DND-41 (cell line): ENCODE measurements at regions not wholly inside any gene's neighbourhood (a gene's known extent, or its start where the extent isn't known, plus 50 kb on each side); places are given as distances from the start of the nearest gene placed in this dataset.

Experiments
- ATAC-seq: fragments of 200-7000 bp; cut with Tn5 transposase; 3 replicates; pipeline ENCODE4 v1.9.1; 2021; ENCODE audit warnings: low read depth; ENCODE audit not compliant: insufficient read depth
- DNase-seq: peaks from one replicate; pipeline ENCODE4 v3.0.0-alpha.2; 2020
- H2AFZ ChIP-seq: 2 replicates; pipeline ENCODE4 v1.6.0; 2012; ENCODE audit warnings: low read depth, low read length
- H3K27ac ChIP-seq: 2 replicates; pipeline ENCODE4 v1.5.1; 2012; ENCODE audit warnings: low read length, inconsistent platforms
- H3K27me3 ChIP-seq: fragments of 200-600 bp; sonication (generic); 2 replicates; pipeline ENCODE4 v1.6.0; 2012; ENCODE audit warnings: low read length, mild to moderate bottlenecking, inconsistent platforms; ENCODE audit not compliant: insufficient read depth, poor library complexity
- H3K36me3 ChIP-seq: 2 replicates; pipeline ENCODE4 v1.5.1; 2012; ENCODE audit warnings: low read length, inconsistent platforms; ENCODE audit not compliant: insufficient read depth
- H3K4me1 ChIP-seq: 2 replicates; pipeline ENCODE4 v1.5.1; 2012; ENCODE audit warnings: mild to moderate bottlenecking, low read length; ENCODE audit not compliant: insufficient read depth
- H3K4me2 ChIP-seq: 2 replicates; pipeline ENCODE4 v1.6.0; 2012; ENCODE audit warnings: mild to moderate bottlenecking, moderate library complexity, low read length, inconsistent platforms; ENCODE audit not compliant: insufficient read depth
- H3K4me3 ChIP-seq, 2 experiments: fragments of 200-600 bp in 1 of 2; shearing (Covaris generic) in 1 of 2; 2 replicates each; pipeline ENCODE4 v1.5.1; 2012 to 2016; ENCODE audit warnings: inconsistent platforms in 2 of 2, low read length in 2 of 2, mild to moderate bottlenecking in 2 of 2, low read depth in 1 of 2, moderate library complexity in 1 of 2
- H3K79me2 ChIP-seq: 2 replicates; pipeline ENCODE4 v1.6.0; 2012; ENCODE audit warnings: low read length, inconsistent platforms; ENCODE audit not compliant: insufficient read depth
- H3K9ac ChIP-seq: 2 replicates; pipeline ENCODE4 v1.6.0; 2012; ENCODE audit warnings: low read depth, mild to moderate bottlenecking, inconsistent platforms, low read length, moderate library complexity
- H3K9me3 ChIP-seq: 2 replicates; pipeline ENCODE4 v1.5.1; 2012; ENCODE audit warnings: low read length, moderate library complexity, mild to moderate bottlenecking, inconsistent platforms; ENCODE audit not compliant: insufficient read depth, severe bottlenecking
- H4K20me1 ChIP-seq: 2 replicates; pipeline ENCODE4 v1.6.0; 2012; ENCODE audit warnings: low read length; ENCODE audit not compliant: insufficient read depth
- CTCF ChIP-seq: IDR thresholded peaks from 2 replicates; pipeline ENCODE4 v1.5.1; 2012; ENCODE audit warnings: borderline replicate concordance, low read length, moderate library complexity, mild to moderate bottlenecking; ENCODE audit not compliant: poor library complexity, severe bottlenecking; ENCODE audit errors: extremely low read depth
- EZH2 ChIP-seq: IDR thresholded peaks from 3 replicates; pipeline ENCODE4 v1.6.1; 2012; ENCODE audit warnings: borderline replicate concordance, low read depth, mild to moderate bottlenecking, moderate library complexity, low read length, inconsistent platforms; ENCODE audit not compliant: severe bottlenecking

- TF ChIP-seq EZH2 (no peak), CTCF (no peak)
- Histone ChIP-seq H2AFZ (no peak overlapping the region), H3K27ac (no peak overlapping the region), H3K9ac (no peak overlapping the region), H3K4me3 (no peak overlapping the region), H3K36me3 (no peaks in the 10 kb centered on the region), H3K9me3 (no peaks in the 10 kb centered on the region), H3K4me2 (no peak overlapping the region), H3K4me1 (no peaks in the 10 kb centered on the region), H3K79me2 (no peaks in the 10 kb centered on the region), H3K27me3 (no peaks in the 10 kb centered on the region), H4K20me1 (no peaks in the 10 kb centered on the region)
- DNase-seq: no peak
- no peak for ATAC-seq
Observed at GRCh38 chr9:20032413-20033006, 243.7 kb upstream of the SLC24A2 start.

- Histone ChIP-seq H3K27ac (no peak overlapping the region), H3K4me3 (no peak overlapping the region), H3K79me2 (no peaks in the 10 kb centered on the region), H4K20me1 (no peaks in the 10 kb centered on the region), H3K4me2 (no peak overlapping the region), H3K9me3 (no peaks in the 10 kb centered on the region), H3K36me3 (no peaks in the 10 kb centered on the region), H3K27me3 (no peaks in the 10 kb centered on the region), H2AFZ (no peak overlapping the region), H3K9ac (no peak overlapping the region), H3K4me1 (no peaks in the 10 kb centered on the region)
- TF ChIP-seq EZH2: no peak
- no peak for TF ChIP-seq CTCF
- ATAC-seq (no peak), DNase-seq (no peak)
Observed at GRCh38 chr9:20031836-20032235, 243.0 kb upstream of the SLC24A2 start.

- no peaks in the 10 kb centered on the region for H3K9me3 ChIP-seq
- no peak overlapping the region for H3K4me2 ChIP-seq
- ATAC-seq (no peak), DNase-seq (no peak)
- H2AFZ ChIP-seq: no peak overlapping the region
- no peaks in the 10 kb centered on the region for H4K20me1 ChIP-seq
- H3K27me3 ChIP-seq: no peaks in the 10 kb centered on the region
- no peak overlapping the region for H3K9ac ChIP-seq
- TF ChIP-seq CTCF (no peak), EZH2 (no peak)
- H3K4me3 ChIP-seq: no peak overlapping the region
- no peaks in the 10 kb centered on the region for H3K4me1 ChIP-seq
- H3K36me3 ChIP-seq: no peaks in the 10 kb centered on the region
- no peak overlapping the region for H3K27ac ChIP-seq
- H3K79me2 ChIP-seq: no peaks in the 10 kb centered on the region
Observed at GRCh38 chr9:20030671-20031070, 241.8 kb upstream of the SLC24A2 start.

- no peak overlapping the region for H3K4me2 ChIP-seq
- H3K27ac ChIP-seq: no peak overlapping the region
- no peak for ATAC-seq
- no peaks in the 10 kb centered on the region for H3K36me3 ChIP-seq
- no peak for DNase-seq
- H3K79me2 ChIP-seq: no peaks in the 10 kb centered on the region
- no peak overlapping the region for H3K4me3 ChIP-seq
- no peak overlapping the region for H2AFZ ChIP-seq
- H3K9me3 ChIP-seq: no peaks in the 10 kb centered on the region
- H3K27me3 ChIP-seq: no peaks in the 10 kb centered on the region
- TF ChIP-seq CTCF (no peak), EZH2 (no peak)
- H3K4me1 ChIP-seq: no peaks in the 10 kb centered on the region
- no peaks in the 10 kb centered on the region for H4K20me1 ChIP-seq
- H3K9ac ChIP-seq: no peak overlapping the region
Observed at GRCh38 chr9:20030221-20030620, 241.4 kb upstream of the SLC24A2 start.
